Stomach (tissue), 8 donors: ENCODE measurements at regions not wholly inside any gene's neighbourhood (a gene's known extent, or its start where the extent isn't known, plus 50 kb on each side); places are given as distances from the start of the nearest gene placed in this dataset.
A peak's percentile ranks its signal among the peaks of the same experiment; 100 is the strongest.

Source experiments
- DNase-seq, 2 donors: peaks; one replicate each; pipeline versions ENCODE4 v3.0.0 to v3.0.0-alpha.2; 2013 to 2019
- H3K27ac ChIP-seq, 5 donors: fragments of 200-600 bp in 4 of 5; sonication (generic) in 4 of 5; one replicate each; pipeline ENCODE4 v1.5.1; 2013 to 2019; ENCODE audit warnings: mild to moderate bottlenecking in 1 of 5, moderate library complexity in 1 of 5
- H3K27me3 ChIP-seq, 3 donors: fragments of 200-600 bp; sonication (generic); one replicate each; pipeline ENCODE4 v1.5.1; 2017 to 2019; ENCODE audit warnings: mixed run types in 1 of 3
- H3K36me3 ChIP-seq, 4 donors: fragments of 200-600 bp; sonication (generic); 1 replicate in 3 of 4; 2 replicates in 1 of 4; pipeline ENCODE4 v1.5.1; 2016 to 2019
- H3K4me1 ChIP-seq, 4 donors: fragments of 200-600 bp; sonication (generic); one replicate each; pipeline ENCODE4 v1.5.1; 2016 to 2019
- H3K4me3 ChIP-seq, 4 donors: fragments of 200-600 bp; sonication (generic) in 3 of 4; one replicate each; pipeline ENCODE4 v1.5.1; 2016 to 2019; ENCODE audit warnings: mild to moderate bottlenecking in 1 of 4
- H3K9me3 ChIP-seq, 4 donors: fragments of 200-600 bp; sonication (generic); one replicate each; pipeline ENCODE4 v1.5.1; 2016 to 2019
- CTCF ChIP-seq, 7 experiments: fragments of 450-650 bp in 4 of 7; fragments of 200-600 bp in 3 of 7; sonication (generic) in 3 of 7; IDR thresholded peaks; one replicate each; pipeline ENCODE4 v1.5.1; 2016 to 2019; ENCODE audit warnings: antibody characterized with exemption in 7 of 7, control low read depth in 2 of 7, mild to moderate bottlenecking in 1 of 7
- EP300 ChIP-seq: sonication (generic); formaldehyde crosslinking; IDR thresholded peaks from one replicate; pipeline ENCODE4 v1.6.1; 2017; ENCODE audit warnings: antibody characterized with exemption
- POLR2A ChIP-seq, 4 donors: fragments of 450-650 bp; IDR thresholded peaks; one replicate each; pipeline ENCODE4 v1.6.1; 2016; ENCODE audit warnings: antibody characterized with exemption in 4 of 4, control low read depth in 2 of 4, mild to moderate bottlenecking in 1 of 4, moderate library complexity in 1 of 4
- POLR2AphosphoS5 ChIP-seq, 3 donors: sonication (generic); formaldehyde crosslinking; IDR thresholded peaks; one replicate each; pipeline ENCODE4 v1.6.1; 2016; ENCODE audit warnings: antibody characterized with exemption in 3 of 3
- WGBS, 5 donors: extraction: QIAGEN DNeasy Blood & Tissue Kit in 3 of 5; methylation state at CpG; one replicate each; pipeline versions ENCODE4 v1.1.5 to v1.1.7; 2013 to 2018; 5-methylcytosine and 5-hydroxymethylcytosine counted together
- intact Hi-C: fragments of 100-400 bp; cut with DNase I; formaldehyde crosslinking; loops from one replicate; pipeline ENCODE4 v1.15.1; 2023; ENCODE audit warnings: low total_unique reads
- donor health status: healthy with polysubstance abuse.
- donor health status: Bipolar disorder and iron deficiency.
- donor health status: healthy.

- Histone ChIP-seq H3K27ac (no peak overlapping the region), H3K4me1 (no peaks in the 10 kb centered on the region), H3K27me3 (no peaks in the 10 kb centered on the region), H3K4me3 (no peak overlapping the region), H3K36me3 (no peaks in the 10 kb centered on the region), H3K9me3 (no peaks in the 10 kb centered on the region)
- intact Hi-C loops, result no loop called here
- 79 to 86% (median 81%) methylated on average over 7 of the region's 7 CpGs for WGBS, 5 donors
- DNase-seq, result no peak
- TF ChIP-seq POLR2A (IDR thresholded peaks at IDR 0.05) (no peak), POLR2AphosphoS5 (IDR thresholded peaks at IDR 0.05) (no peak), CTCF (IDR thresholded peaks at IDR 0.05) (no peak), EP300 (no peak)
Observed at GRCh38 chr4:187432310-187432709, 563.3 kb upstream of the ZFP42 start.

- DNase-seq, result no peak
- WGBS, 5 donors, result 83 to 93% (median 84%) methylated on average over 4 of the region's 4 CpGs
- intact Hi-C loops, result no loop called here
Observed at GRCh38 chr4:187433141-187433540, 562.4 kb upstream of the ZFP42 start.

GRCh38 chr4:187436251-187436650 lies 559.3 kb upstream of the ZFP42 start:
- 76 to 88% (median 83%) methylated on average over 5 of the region's 5 CpGs for WGBS, 5 donors
- no peaks in the 10 kb centered on the region for H3K36me3 ChIP-seq
- peaks cover 0 to 8% (median 4%) of the 10 kb centered on the region in 4 donors for H3K9me3 ChIP-seq
- no peak overlapping the region for H3K27ac ChIP-seq
- no peaks in the 10 kb centered on the region for H3K27me3 ChIP-seq
- H3K4me3 ChIP-seq, result no peak overlapping the region
- H3K4me1 ChIP-seq, result no peaks in the 10 kb centered on the region
- intact Hi-C loops, result no loop called here
- DNase-seq, result peak in 1 of 2 donors; percentile 53
- TF ChIP-seq POLR2A (IDR thresholded peaks at IDR 0.05) (no peak), POLR2AphosphoS5 (IDR thresholded peaks at IDR 0.05) (no peak), CTCF (IDR thresholded peaks at IDR 0.05) (no peak), EP300 (no peak)

More at GRCh38 chr4:187433141-187433540, 562.4 kb upstream of the ZFP42 start:
- Histone ChIP-seq H3K27me3 (no peaks in the 10 kb centered on the region), H3K4me3 (no peak overlapping the region), H3K27ac (no peak overlapping the region), H3K4me1 (no peaks in the 10 kb centered on the region), H3K36me3 (no peaks in the 10 kb centered on the region), H3K9me3 (peaks cover 0 to 7% (median 3%) of the 10 kb centered on the region in 4 donors)
- no peak for TF ChIP-seq CTCF (IDR thresholded peaks at IDR 0.05)
- TF ChIP-seq EP300, result no peak
- no peak for TF ChIP-seq POLR2A (IDR thresholded peaks at IDR 0.05)
- no peak for TF ChIP-seq POLR2AphosphoS5 (IDR thresholded peaks at IDR 0.05)

GRCh38 chr4:187444061-187444460 lies 551.5 kb upstream of the ZFP42 start:
- H3K27me3 ChIP-seq, result no peaks in the 10 kb centered on the region
- H3K4me3 ChIP-seq, result no peak overlapping the region
- TF ChIP-seq CTCF (IDR thresholded peaks at IDR 0.05), result no peak
- TF ChIP-seq POLR2A (IDR thresholded peaks at IDR 0.05), result no peak
- TF ChIP-seq EP300, result no peak
- TF ChIP-seq POLR2AphosphoS5 (IDR thresholded peaks at IDR 0.05), result no peak
- H3K9me3 ChIP-seq, result peaks cover 0 to 3% (median 0%) of the 10 kb centered on the region in 4 donors
- H3K27ac ChIP-seq, result no peak overlapping the region
- no peak for DNase-seq
- WGBS, 5 donors, result 75 to 92% (median 80%) methylated on average over 3 of the region's 3 CpGs
- intact Hi-C loops, result no loop called here
- no peaks in the 10 kb centered on the region for H3K36me3 ChIP-seq
- no peaks in the 10 kb centered on the region for H3K4me1 ChIP-seq
